ENCODE measurements at regions not wholly inside any gene's neighbourhood (a gene's known extent, or its start where the extent isn't known, plus 50 kb on each side); places are given as distances from the start of the nearest gene placed in this dataset.

DNA sequence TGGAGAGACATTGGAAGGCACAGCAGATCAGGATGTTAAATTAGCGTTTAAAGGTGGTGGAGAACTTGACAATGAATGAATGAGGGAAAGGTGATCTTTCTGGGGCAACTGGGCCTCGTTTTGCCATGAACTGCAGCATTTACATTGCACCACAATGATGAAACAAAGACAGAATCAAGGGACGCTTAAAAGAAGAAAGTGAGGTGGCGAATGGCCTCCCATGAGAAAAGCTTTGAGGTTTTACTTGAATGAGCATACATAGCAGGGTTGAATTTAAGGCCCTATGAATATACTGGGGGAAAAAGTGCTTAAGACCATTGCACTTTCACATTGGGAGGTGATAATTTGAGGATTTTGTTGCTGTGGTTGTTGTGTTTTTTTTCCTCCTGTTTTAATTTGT is 476.4 kb downstream of the ISL1 start:
- TF ChIP-seq ESRRG (CRISPR knock-in tag; IDR thresholded peaks at IDR 0.05) (no peak), CSDC2 (CRISPR knock-in tag; IDR thresholded peaks at IDR 0.05) (no peak), ZFP3 (CRISPR knock-in tag; IDR thresholded peaks at IDR 0.05) (no peak), ZC3H10 (CRISPR knock-in tag; IDR thresholded peaks at IDR 0.05) (no peak), GLIS3 (CRISPR knock-in tag; IDR thresholded peaks at IDR 0.05) (no peak), ZNF565 (CRISPR knock-in tag; conservative IDR thresholded peaks at IDR 0.05; ENCODE audit: low read depth) (no peak), TOX (CRISPR knock-in tag; IDR thresholded peaks at IDR 0.05; ENCODE audit: borderline replicate concordance) (no peak), ISL1 (CRISPR knock-in tag; IDR thresholded peaks at IDR 0.05) (no peak)
- TF ChIP-seq, protein P1, sequence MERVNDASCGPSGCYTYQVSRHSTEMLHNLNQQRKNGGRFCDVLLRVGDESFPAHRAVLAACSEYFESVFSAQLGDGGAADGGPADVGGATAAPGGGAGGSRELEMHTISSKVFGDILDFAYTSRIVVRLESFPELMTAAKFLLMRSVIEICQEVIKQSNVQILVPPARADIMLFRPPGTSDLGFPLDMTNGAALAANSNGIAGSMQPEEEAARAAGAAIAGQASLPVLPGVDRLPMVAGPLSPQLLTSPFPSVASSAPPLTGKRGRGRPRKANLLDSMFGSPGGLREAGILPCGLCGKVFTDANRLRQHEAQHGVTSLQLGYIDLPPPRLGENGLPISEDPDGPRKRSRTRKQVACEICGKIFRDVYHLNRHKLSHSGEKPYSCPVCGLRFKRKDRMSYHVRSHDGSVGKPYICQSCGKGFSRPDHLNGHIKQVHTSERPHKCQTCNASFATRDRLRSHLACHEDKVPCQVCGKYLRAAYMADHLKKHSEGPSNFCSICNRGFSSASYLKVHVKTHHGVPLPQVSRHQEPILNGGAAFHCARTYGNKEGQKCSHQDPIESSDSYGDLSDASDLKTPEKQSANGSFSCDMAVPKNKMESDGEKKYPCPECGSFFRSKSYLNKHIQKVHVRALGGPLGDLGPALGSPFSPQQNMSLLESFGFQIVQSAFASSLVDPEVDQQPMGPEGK (CRISPR knock-in tag; IDR thresholded peaks at IDR 0.05; ENCODE audit: borderline replicate concordance) = no peak
- TF ChIP-seq, protein P2, sequence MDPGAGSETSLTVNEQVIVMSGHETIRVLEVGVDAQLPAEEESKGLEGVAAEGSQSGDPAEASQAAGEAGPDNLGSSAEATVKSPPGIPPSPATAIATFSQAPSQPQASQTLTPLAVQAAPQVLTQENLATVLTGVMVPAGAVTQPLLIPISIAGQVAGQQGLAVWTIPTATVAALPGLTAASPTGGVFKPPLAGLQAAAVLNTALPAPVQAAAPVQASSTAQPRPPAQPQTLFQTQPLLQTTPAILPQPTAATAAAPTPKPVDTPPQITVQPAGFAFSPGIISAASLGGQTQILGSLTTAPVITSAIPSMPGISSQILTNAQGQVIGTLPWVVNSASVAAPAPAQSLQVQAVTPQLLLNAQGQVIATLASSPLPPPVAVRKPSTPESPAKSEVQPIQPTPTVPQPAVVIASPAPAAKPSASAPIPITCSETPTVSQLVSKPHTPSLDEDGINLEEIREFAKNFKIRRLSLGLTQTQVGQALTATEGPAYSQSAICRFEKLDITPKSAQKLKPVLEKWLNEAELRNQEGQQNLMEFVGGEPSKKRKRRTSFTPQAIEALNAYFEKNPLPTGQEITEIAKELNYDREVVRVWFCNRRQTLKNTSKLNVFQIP (CRISPR knock-in tag; IDR thresholded peaks at IDR 0.05; ENCODE audit: borderline replicate concordance, low read depth) = no peak
- TF ChIP-seq, protein P3, sequence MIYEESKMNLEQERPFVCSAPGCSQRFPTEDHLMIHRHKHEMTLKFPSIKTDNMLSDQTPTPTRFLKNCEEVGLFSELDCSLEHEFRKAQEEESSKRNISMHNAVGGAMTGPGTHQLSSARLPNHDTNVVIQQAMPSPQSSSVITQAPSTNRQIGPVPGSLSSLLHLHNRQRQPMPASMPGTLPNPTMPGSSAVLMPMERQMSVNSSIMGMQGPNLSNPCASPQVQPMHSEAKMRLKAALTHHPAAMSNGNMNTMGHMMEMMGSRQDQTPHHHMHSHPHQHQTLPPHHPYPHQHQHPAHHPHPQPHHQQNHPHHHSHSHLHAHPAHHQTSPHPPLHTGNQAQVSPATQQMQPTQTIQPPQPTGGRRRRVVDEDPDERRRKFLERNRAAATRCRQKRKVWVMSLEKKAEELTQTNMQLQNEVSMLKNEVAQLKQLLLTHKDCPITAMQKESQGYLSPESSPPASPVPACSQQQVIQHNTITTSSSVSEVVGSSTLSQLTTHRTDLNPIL (CRISPR knock-in tag; IDR thresholded peaks at IDR 0.05; ENCODE audit: low read depth) = no peak
